Body of pancreas (tissue), 4 donors: ENCODE measurements at regions not wholly inside any gene's neighbourhood (a gene's known extent, or its start where the extent isn't known, plus 50 kb on each side); places are given as distances from the start of the nearest gene placed in this dataset.

Source experiments
- CTCF ChIP-seq, 7 experiments: fragments of 450-650 bp in 4 of 7; fragments of 200-600 bp in 3 of 7; sonication (generic) in 3 of 7; IDR thresholded peaks; one replicate each; pipeline ENCODE4 v1.5.1; 2016 to 2019; ENCODE audit warnings: antibody characterized with exemption in 7 of 7
- POLR2A ChIP-seq, 3 donors: fragments of 450-650 bp; IDR thresholded peaks; one replicate each; pipeline ENCODE4 v1.6.1; 2016; ENCODE audit warnings: antibody characterized with exemption in 3 of 3, mild to moderate bottlenecking in 2 of 3

DNA sequence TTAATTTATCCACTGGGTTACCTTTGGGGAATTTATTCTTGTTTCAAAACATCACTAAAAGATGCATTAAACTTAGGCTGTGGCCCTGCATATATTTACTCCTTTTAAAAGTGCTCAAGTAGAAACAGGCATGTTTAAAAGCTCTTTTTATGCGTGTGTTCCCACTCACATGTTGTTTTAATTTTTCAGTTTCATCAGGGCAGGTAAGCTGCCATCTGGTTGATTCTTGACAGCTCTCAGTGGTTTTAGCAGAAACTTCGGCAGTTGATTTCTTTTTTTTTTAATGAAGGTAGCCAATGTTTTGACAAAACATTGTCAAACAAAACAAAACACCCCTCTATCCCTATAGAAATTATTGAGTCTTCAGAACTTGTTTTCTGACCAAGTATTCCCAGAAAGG is 89.6 kb upstream of the LGR5 start:
- TF ChIP-seq CTCF (IDR thresholded peaks at IDR 0.05) (no peak), POLR2A (IDR thresholded peaks at IDR 0.05) (no peak)
